ENCODE measurements at regions not wholly inside any gene's neighbourhood (a gene's known extent, or its start where the extent isn't known, plus 50 kb on each side); places are given as distances from the start of the nearest gene placed in this dataset.

DNA sequence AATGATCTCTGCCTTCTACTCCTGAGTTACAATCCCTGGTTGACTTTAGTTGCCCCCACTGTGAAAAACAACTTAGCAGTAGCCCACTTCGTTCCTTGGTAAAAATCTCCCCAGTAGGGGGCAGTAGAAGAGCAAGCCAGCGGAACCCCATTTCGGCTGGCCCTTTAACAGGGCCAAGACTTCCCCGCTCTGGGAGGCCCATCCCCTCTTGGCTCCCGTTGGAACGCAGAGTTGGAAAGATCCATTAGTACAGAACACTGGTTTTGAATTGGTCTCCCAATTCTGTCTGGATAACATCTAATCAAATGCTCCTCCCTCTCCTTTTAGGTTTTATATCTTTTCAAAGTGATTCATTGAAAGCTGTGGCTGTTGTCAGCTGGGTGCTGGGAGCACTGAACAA lies 1133.3 kb downstream of the BCL11B start:
- Mint-ChIP-seq H3K27ac (no peak overlapping the region), H3K36me3 (ENCODE audit: low read depth) (no peaks in the 10 kb centered on the region), H3K4me1 (peaks cover 29% of the 10 kb centered on the region), H3K9me3 (no peaks in the 10 kb centered on the region), H3K27me3 (ENCODE audit: low read depth, poor library complexity) (peaks cover 69% of the 10 kb centered on the region), H3K4me3 (no peak overlapping the region)
- TF ChIP-seq, protein P1, sequence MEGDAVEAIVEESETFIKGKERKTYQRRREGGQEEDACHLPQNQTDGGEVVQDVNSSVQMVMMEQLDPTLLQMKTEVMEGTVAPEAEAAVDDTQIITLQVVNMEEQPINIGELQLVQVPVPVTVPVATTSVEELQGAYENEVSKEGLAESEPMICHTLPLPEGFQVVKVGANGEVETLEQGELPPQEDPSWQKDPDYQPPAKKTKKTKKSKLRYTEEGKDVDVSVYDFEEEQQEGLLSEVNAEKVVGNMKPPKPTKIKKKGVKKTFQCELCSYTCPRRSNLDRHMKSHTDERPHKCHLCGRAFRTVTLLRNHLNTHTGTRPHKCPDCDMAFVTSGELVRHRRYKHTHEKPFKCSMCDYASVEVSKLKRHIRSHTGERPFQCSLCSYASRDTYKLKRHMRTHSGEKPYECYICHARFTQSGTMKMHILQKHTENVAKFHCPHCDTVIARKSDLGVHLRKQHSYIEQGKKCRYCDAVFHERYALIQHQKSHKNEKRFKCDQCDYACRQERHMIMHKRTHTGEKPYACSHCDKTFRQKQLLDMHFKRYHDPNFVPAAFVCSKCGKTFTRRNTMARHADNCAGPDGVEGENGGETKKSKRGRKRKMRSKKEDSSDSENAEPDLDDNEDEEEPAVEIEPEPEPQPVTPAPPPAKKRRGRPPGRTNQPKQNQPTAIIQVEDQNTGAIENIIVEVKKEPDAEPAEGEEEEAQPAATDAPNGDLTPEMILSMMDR (IDR thresholded peaks at IDR 0.05), result peak; percentile 79
- peak; percentile 54 for DNase-seq

GRCh38 chr14:98140862-98141530 lies 1131.0 kb downstream of the BCL11B start:
- peaks cover 29% of the 10 kb centered on the region for H3K4me1 Mint-ChIP-seq
- H3K9me3 Mint-ChIP-seq, result no peaks in the 10 kb centered on the region
- no peak overlapping the region for H3K27ac Mint-ChIP-seq
- peaks cover 54% of the 10 kb centered on the region for H3K27me3 Mint-ChIP-seq (ENCODE audit: low read depth, poor library complexity)
- no peaks in the 10 kb centered on the region for H3K36me3 Mint-ChIP-seq (ENCODE audit: low read depth)
- no peak overlapping the region for H3K4me3 Mint-ChIP-seq
- TF ChIP-seq, protein P1 (IDR thresholded peaks at IDR 0.05), result no peak
- no peak for DNase-seq

- TF ChIP-seq, protein P1 (IDR thresholded peaks at IDR 0.05), result no peak
- no peak overlapping the region for H3K4me3 Mint-ChIP-seq
Observed at GRCh38 chr14:98143566-98143965, 1128.4 kb downstream of the BCL11B start.

DNA sequence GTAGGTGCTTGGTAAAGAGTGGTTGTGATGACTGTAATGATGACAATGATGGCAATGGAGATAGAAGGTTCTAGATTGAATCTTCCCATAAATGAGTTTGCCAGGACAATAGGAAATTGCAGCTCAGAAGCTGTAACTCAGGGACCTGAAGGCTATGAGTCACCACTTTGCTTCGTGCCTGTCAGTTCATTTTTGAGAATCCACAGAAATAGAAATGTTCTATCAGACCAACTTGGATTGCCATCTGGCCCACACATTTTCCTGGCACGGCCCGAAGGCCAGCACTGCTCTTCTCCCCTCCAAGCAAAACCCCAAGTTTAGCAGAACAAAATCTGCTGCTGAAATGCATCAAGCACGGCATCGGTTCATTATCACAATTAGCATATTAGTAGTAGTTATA lies 1127.0 kb downstream of the BCL11B start:
- no peaks in the 10 kb centered on the region for H3K4me1 Mint-ChIP-seq
- H3K27ac Mint-ChIP-seq, result no peak overlapping the region
- no peaks in the 10 kb centered on the region for H3K9me3 Mint-ChIP-seq
- H3K27me3 Mint-ChIP-seq (ENCODE audit: low read depth, poor library complexity), result peaks cover 36% of the 10 kb centered on the region
- no peak overlapping the region for H3K4me3 Mint-ChIP-seq
- TF ChIP-seq, protein P1 (IDR thresholded peaks at IDR 0.05), result no peak
- DNase-seq, result no peak
- H3K36me3 Mint-ChIP-seq (ENCODE audit: low read depth), result no peaks in the 10 kb centered on the region

More at GRCh38 chr14:98143566-98143965, 1128.4 kb downstream of the BCL11B start:
- no peaks in the 10 kb centered on the region for H3K36me3 Mint-ChIP-seq (ENCODE audit: low read depth)
- H3K4me1 Mint-ChIP-seq, result peaks cover 5% of the 10 kb centered on the region
- DNase-seq, result no peak
- no peak overlapping the region for H3K27ac Mint-ChIP-seq
- H3K9me3 Mint-ChIP-seq, result no peaks in the 10 kb centered on the region
- peaks cover 40% of the 10 kb centered on the region for H3K27me3 Mint-ChIP-seq (ENCODE audit: low read depth, poor library complexity)

DNA sequence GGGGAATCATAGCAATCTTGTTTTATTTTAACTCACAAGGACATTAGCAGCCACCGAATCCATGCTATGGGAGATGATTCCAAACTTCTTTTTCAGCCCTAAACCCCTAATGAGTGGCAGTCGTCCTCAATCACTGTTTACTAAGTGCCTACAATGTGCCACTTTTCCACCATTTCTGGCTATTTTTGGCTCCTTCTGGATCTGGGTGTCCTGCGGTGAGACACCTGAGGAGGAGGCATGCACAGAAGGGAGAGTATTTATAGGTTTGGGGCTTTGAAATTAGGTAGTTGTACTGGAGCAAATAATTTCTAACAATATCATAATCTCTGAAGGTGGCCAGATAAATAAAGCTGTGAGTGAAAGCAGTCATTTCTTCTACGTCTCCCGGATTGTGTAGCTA lies 1125.6 kb downstream of the BCL11B start:
- no peak for DNase-seq
- no peak overlapping the region for H3K27ac Mint-ChIP-seq
- TF ChIP-seq, protein P1 (IDR thresholded peaks at IDR 0.05), result no peak
- no peaks in the 10 kb centered on the region for H3K9me3 Mint-ChIP-seq
- H3K4me3 Mint-ChIP-seq, result no peak overlapping the region
- no peaks in the 10 kb centered on the region for H3K4me1 Mint-ChIP-seq
- H3K36me3 Mint-ChIP-seq (ENCODE audit: low read depth), result no peaks in the 10 kb centered on the region
- H3K27me3 Mint-ChIP-seq (ENCODE audit: low read depth, poor library complexity), result peaks cover 31% of the 10 kb centered on the region

DNA sequence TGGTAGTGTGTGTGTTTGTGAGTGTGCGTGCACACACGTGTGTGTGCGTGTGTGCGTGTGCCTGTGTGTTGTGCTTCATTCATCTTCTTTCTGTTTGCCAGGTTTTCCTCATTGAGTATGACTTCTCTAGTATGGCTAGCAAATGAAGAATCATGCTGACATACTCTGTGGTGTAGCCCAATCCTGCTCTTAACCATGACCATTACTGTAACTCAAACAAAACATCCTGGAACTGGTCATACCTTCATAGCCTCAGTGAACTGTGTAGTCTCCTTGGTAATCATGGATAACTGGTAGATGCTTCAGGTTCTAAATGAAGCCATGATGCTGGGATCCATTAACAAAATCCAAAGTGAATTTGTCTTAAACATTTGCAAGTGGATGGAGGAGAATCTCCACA lies 1117.7 kb downstream of the BCL11B start:
- Mint-ChIP-seq H3K36me3 (ENCODE audit: low read depth) (no peaks in the 10 kb centered on the region), H3K4me3 (no peak overlapping the region), H3K9me3 (no peaks in the 10 kb centered on the region), H3K27me3 (ENCODE audit: low read depth, poor library complexity) (peaks cover 17% of the 10 kb centered on the region), H3K27ac (no peak overlapping the region), H3K4me1 (peaks cover 12% of the 10 kb centered on the region)
- DNase-seq, result no peak
- TF ChIP-seq, protein P1 (IDR thresholded peaks at IDR 0.05), result no peak

All from nephron progenitor cell (in vitro differentiated cells).